CD4-positive, alpha-beta T cell (primary cell): ENCODE measurements at regions not wholly inside any gene's neighbourhood (a gene's known extent, or its start where the extent isn't known, plus 50 kb on each side); places are given as distances from the start of the nearest gene placed in this dataset.

Source experiments
- ATAC-seq: fragments of 200-7000 bp; cut with Tn5 transposase; one replicate; pipeline ENCODE4 v1.10.0; 2022; ENCODE audit warnings: mild to moderate bottlenecking; ENCODE audit not compliant: poor library complexity
- CTCF ChIA-PET: fragments of 350-600 bp; sonication (Branson Sonifier 250); formaldehyde crosslinking; loops from one replicate; lab custom pipeline; 2021; ENCODE audit warnings: antibody characterized with exemption, inconsistent platforms; lab: Charles Lee
- POLR2A ChIA-PET: fragments of 350-600 bp; sonication (Branson Sonifier 250); formaldehyde crosslinking; loops from one replicate; lab custom pipeline; 2021; ENCODE audit warnings: antibody characterized with exemption, inconsistent platforms; lab: Charles Lee
- DNase-seq, 14 experiments: peaks; one replicate each; pipeline ENCODE4 v3.0.0-alpha.2; 2013 to 2020; ENCODE audit warnings: mixed read lengths in 2 of 14
- H3K27ac ChIP-seq, 2 donors: one replicate each; pipeline versions ENCODE4 v1.5.1 to v1.7.0; 2013; ENCODE audit warnings: low read length in 2 of 2, low read depth in 1 of 2, mild to moderate bottlenecking in 1 of 2
- H3K27me3 ChIP-seq, 2 experiments: 1 replicate in 1 of 2; 2 replicates in 1 of 2; pipeline versions ENCODE4 v1.6.1 to v1.7.0; 2013; ENCODE audit warnings: low read length in 2 of 2, control low read depth in 1 of 2, mild to moderate bottlenecking in 1 of 2, moderate library complexity in 1 of 2; ENCODE audit not compliant: insufficient read depth in 2 of 2, control insufficient read depth in 1 of 2
- H3K36me3 ChIP-seq: one replicate; pipeline ENCODE4 v1.6.1; 2013; ENCODE audit warnings: low read length, control low read depth; ENCODE audit not compliant: insufficient read depth
- H3K4me1 ChIP-seq: one replicate; pipeline ENCODE4 v1.6.1; 2013; ENCODE audit warnings: low read length, control low read depth; ENCODE audit not compliant: insufficient read depth
- H3K4me3 ChIP-seq: one replicate; pipeline ENCODE4 v1.5.1; 2013; ENCODE audit warnings: mild to moderate bottlenecking, low read length, moderate library complexity
- H3K9me3 ChIP-seq, 2 experiments: 1 replicate in 1 of 2; 2 replicates in 1 of 2; pipeline versions ENCODE4 v1.6.1 to v1.7.0; 2013; ENCODE audit warnings: low read length in 2 of 2, mild to moderate bottlenecking in 2 of 2, control low read depth in 1 of 2, moderate library complexity in 1 of 2; ENCODE audit not compliant: control insufficient read depth in 1 of 2, insufficient read depth in 1 of 2
- H3K27ac Mint-ChIP-seq: one replicate; pipeline ENCODE4 v1.8.0; 2020; ENCODE audit warnings: mixed read lengths
- H3K27me3 Mint-ChIP-seq: one replicate; pipeline ENCODE4 v1.8.0; 2021; ENCODE audit warnings: mixed read lengths
- H3K36me3 Mint-ChIP-seq: one replicate; pipeline ENCODE4 v1.8.0; 2021; ENCODE audit warnings: low read depth, mixed read lengths
- H3K4me1 Mint-ChIP-seq: one replicate; pipeline ENCODE4 v1.8.0; 2021; ENCODE audit warnings: low read depth, mixed read lengths
- H3K4me3 Mint-ChIP-seq: one replicate; pipeline ENCODE4 v1.8.0; 2020; ENCODE audit warnings: mild to moderate bottlenecking, mixed read lengths
- H3K9me3 Mint-ChIP-seq: one replicate; pipeline ENCODE4 v1.8.0; 2020; ENCODE audit warnings: mixed read lengths
- intact Hi-C, 2 experiments: fragments of 100-400 bp; cut with DNase I in 1 of 2; cut with micrococcal nuclease in 1 of 2; formaldehyde crosslinking; loops; one replicate each; pipeline versions ENCODE4 v1.15.1 to v1.9.0; 2023 to 2025; cut with DNase I, micrococcal nuclease
- TF ChIP-seq, protein P1 (sequence below): fragments of 200-600 bp; IDR thresholded peaks from one replicate; pipeline ENCODE4 v1.8.0; 2022; ENCODE audit warnings: antibody characterized with exemption, mild to moderate bottlenecking

- DNase-seq (no peak), ATAC-seq (no peak)
- Mint-ChIP-seq H3K9me3 (peaks cover 2% of the 10 kb centered on the region), H3K27me3 (no peaks in the 10 kb centered on the region), H3K4me1 (no peaks in the 10 kb centered on the region), H3K36me3 (no peaks in the 10 kb centered on the region), H3K27ac (no peak overlapping the region), H3K4me3 (no peak overlapping the region)
- intact Hi-C loops: no loop called here
- TF ChIP-seq, protein P1, sequence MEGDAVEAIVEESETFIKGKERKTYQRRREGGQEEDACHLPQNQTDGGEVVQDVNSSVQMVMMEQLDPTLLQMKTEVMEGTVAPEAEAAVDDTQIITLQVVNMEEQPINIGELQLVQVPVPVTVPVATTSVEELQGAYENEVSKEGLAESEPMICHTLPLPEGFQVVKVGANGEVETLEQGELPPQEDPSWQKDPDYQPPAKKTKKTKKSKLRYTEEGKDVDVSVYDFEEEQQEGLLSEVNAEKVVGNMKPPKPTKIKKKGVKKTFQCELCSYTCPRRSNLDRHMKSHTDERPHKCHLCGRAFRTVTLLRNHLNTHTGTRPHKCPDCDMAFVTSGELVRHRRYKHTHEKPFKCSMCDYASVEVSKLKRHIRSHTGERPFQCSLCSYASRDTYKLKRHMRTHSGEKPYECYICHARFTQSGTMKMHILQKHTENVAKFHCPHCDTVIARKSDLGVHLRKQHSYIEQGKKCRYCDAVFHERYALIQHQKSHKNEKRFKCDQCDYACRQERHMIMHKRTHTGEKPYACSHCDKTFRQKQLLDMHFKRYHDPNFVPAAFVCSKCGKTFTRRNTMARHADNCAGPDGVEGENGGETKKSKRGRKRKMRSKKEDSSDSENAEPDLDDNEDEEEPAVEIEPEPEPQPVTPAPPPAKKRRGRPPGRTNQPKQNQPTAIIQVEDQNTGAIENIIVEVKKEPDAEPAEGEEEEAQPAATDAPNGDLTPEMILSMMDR: no peak
- H3K27ac ChIP-seq: no peak overlapping the region
- no peaks in the 10 kb centered on the region for H3K36me3 ChIP-seq
- CTCF ChIA-PET: no interaction called here
- H3K9me3 ChIP-seq: peaks cover 0 to 20% of the 10 kb centered on the region in 2 experiments
- POLR2A ChIA-PET: no interaction called here
- no peak overlapping the region for H3K4me3 ChIP-seq
- H3K27me3 ChIP-seq: no peaks in the 10 kb centered on the region
- H3K4me1 ChIP-seq: no peaks in the 10 kb centered on the region
Observed at GRCh38 chr18:77984178-77984577, 734.5 kb downstream of the GALR1 start.

GRCh38 chr18:77984833-77985232, 735.2 kb downstream of the GALR1 start:
- no peak for DNase-seq
- Mint-ChIP-seq H3K4me3 (no peak overlapping the region), H3K27me3 (no peaks in the 10 kb centered on the region), H3K9me3 (peaks cover 2% of the 10 kb centered on the region), H3K4me1 (no peaks in the 10 kb centered on the region), H3K27ac (no peak overlapping the region), H3K36me3 (no peaks in the 10 kb centered on the region)
- H3K27ac ChIP-seq: no peak overlapping the region
- H3K4me3 ChIP-seq: no peak overlapping the region
- ChIA-PET POLR2A (no interaction called here), CTCF (no interaction called here)
- H3K36me3 ChIP-seq: no peaks in the 10 kb centered on the region
- ATAC-seq: no peak
- no peaks in the 10 kb centered on the region for H3K4me1 ChIP-seq
- H3K27me3 ChIP-seq: no peaks in the 10 kb centered on the region
- TF ChIP-seq, protein P1: no peak
- H3K9me3 ChIP-seq: peaks cover 0 to 20% of the 10 kb centered on the region in 2 experiments
- intact Hi-C loops: no loop called here

- DNase-seq: no peak
- no peaks in the 10 kb centered on the region for H3K36me3 ChIP-seq
- no peaks in the 10 kb centered on the region for H3K4me1 ChIP-seq
- Mint-ChIP-seq H3K36me3 (no peaks in the 10 kb centered on the region), H3K27me3 (no peaks in the 10 kb centered on the region), H3K9me3 (peaks cover 2% of the 10 kb centered on the region), H3K27ac (no peak overlapping the region), H3K4me1 (no peaks in the 10 kb centered on the region), H3K4me3 (no peak overlapping the region)
- POLR2A ChIA-PET: no interaction called here
- ATAC-seq: no peak
- TF ChIP-seq, protein P1: no peak
- H3K27ac ChIP-seq: no peak overlapping the region
- CTCF ChIA-PET: no interaction called here
- H3K4me3 ChIP-seq: no peak overlapping the region
- peaks cover 0 to 1% of the 10 kb centered on the region in 2 experiments for H3K27me3 ChIP-seq
- H3K9me3 ChIP-seq: peaks cover 0 to 17% of the 10 kb centered on the region in 2 experiments
- intact Hi-C loops: no loop called here
Observed at GRCh38 chr18:77985526-77986281, 736.1 kb downstream of the GALR1 start.
